BE2C (cell line): ENCODE measurements at regions not wholly inside any gene's neighbourhood (a gene's known extent, or its start where the extent isn't known, plus 50 kb on each side); places are given as distances from the start of the nearest gene placed in this dataset.

Source experiments
- DNase-seq: peaks from one replicate; pipeline ENCODE4 v3.0.0-alpha.2; 2020
- H3K27me3 ChIP-seq: fragments of 250-450 bp; sonication (Bioruptor Pico); 2 replicates; pipeline ENCODE4 v1.5.1; 2020; ENCODE audit warnings: mild to moderate bottlenecking
- H3K36me3 ChIP-seq: fragments of 250-450 bp; sonication (Bioruptor Pico); 2 replicates; pipeline ENCODE4 v1.5.1; 2020; ENCODE audit warnings: mild to moderate bottlenecking
- H3K4me1 ChIP-seq: fragments of 250-450 bp; sonication (Bioruptor Pico); 2 replicates; pipeline ENCODE4 v1.5.1; 2020
- H3K4me3 ChIP-seq: 2 replicates; pipeline ENCODE4 v1.5.1; 2011; ENCODE audit warnings: low read depth, low read length
- H3K9me3 ChIP-seq: fragments of 250-450 bp; sonication (Bioruptor Pico); 2 replicates; pipeline ENCODE4 v1.5.1; 2020
- TF ChIP-seq, protein P1 (sequence below): IDR thresholded peaks from 2 replicates; pipeline ENCODE4 v1.5.1; 2012; ENCODE audit warnings: mild to moderate bottlenecking, low read depth, low read length

DNA sequence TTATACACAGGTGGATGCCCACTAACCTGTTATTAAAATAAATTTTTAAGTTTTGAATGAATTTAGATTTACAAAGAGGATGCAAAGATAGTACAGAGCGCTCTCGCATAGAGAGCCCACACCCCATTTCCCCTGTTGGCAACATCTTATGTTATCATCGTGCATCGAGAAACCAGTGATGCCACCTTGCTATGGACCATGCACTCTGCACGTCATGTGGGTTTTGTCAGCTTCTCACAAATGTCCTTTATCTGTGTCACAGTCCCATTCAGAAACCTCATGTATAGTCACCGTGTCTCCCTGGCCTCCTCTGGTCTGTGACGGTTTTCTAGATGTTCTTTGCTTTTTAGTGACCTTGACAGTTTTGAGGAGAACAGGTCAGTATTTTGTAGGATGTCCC lies 60.0 kb downstream of the ING1 start:
- Histone ChIP-seq H3K4me1 (no peaks in the 10 kb centered on the region), H3K36me3 (no peaks in the 10 kb centered on the region), H3K4me3 (no peak overlapping the region), H3K27me3 (peaks cover 49% of the 10 kb centered on the region), H3K9me3 (no peaks in the 10 kb centered on the region)
- no peak for DNase-seq
- TF ChIP-seq, protein P1, sequence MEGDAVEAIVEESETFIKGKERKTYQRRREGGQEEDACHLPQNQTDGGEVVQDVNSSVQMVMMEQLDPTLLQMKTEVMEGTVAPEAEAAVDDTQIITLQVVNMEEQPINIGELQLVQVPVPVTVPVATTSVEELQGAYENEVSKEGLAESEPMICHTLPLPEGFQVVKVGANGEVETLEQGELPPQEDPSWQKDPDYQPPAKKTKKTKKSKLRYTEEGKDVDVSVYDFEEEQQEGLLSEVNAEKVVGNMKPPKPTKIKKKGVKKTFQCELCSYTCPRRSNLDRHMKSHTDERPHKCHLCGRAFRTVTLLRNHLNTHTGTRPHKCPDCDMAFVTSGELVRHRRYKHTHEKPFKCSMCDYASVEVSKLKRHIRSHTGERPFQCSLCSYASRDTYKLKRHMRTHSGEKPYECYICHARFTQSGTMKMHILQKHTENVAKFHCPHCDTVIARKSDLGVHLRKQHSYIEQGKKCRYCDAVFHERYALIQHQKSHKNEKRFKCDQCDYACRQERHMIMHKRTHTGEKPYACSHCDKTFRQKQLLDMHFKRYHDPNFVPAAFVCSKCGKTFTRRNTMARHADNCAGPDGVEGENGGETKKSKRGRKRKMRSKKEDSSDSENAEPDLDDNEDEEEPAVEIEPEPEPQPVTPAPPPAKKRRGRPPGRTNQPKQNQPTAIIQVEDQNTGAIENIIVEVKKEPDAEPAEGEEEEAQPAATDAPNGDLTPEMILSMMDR, result no peak

GRCh38 chr13:110774051-110774450 lies 60.6 kb downstream of the ING1 start:
- Histone ChIP-seq H3K36me3 (no peaks in the 10 kb centered on the region), H3K4me1 (no peaks in the 10 kb centered on the region), H3K4me3 (no peak overlapping the region), H3K27me3 (peaks cover 52% of the 10 kb centered on the region), H3K9me3 (no peaks in the 10 kb centered on the region)
- TF ChIP-seq, protein P1, result no peak
- no peak for DNase-seq

DNA sequence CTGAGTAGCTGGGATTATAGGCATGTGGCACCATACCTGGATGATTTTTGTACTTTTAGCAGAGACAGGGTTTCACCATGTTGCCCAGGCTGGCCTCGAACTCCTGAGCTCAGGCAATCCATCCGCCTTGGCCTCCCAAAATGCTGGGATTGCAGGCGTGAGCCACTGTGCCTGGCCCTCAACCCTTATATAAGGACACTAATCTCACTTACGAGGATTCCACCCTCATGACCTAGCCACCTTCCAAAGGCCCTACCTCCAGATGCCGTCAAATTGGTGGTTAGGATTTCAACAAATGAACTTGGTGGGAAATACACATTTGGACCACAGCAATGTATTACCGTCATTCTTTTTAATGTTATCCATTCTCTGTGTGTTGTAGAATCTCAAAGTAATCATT lies 61.0 kb downstream of the ING1 start:
- Histone ChIP-seq H3K36me3 (no peaks in the 10 kb centered on the region), H3K27me3 (peaks cover 52% of the 10 kb centered on the region), H3K9me3 (no peaks in the 10 kb centered on the region), H3K4me1 (no peaks in the 10 kb centered on the region), H3K4me3 (no peak overlapping the region)
- DNase-seq, result no peak
- TF ChIP-seq, protein P1, result no peak

DNA sequence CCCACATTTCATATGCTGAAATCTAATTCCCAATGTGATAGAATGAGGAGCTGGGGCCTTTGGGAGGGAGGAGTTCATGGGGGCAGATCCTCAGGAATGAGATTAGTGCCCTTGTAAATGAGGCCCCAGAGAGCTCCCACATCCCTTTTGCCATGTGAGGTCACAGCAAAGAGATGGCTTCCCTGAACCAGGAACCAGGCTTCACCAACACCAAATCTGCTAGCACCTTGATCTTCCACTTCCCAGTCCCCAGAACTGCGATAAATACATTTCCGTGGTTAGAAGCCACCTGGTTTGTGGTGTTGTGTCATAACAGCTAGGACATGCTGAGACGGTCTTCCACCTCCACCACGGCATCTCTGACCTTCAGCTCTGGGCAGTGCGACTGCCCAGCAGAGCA lies 62.1 kb downstream of the ING1 start:
- Histone ChIP-seq H3K27me3 (peaks cover 57% of the 10 kb centered on the region), H3K4me3 (no peak overlapping the region), H3K36me3 (no peaks in the 10 kb centered on the region), H3K4me1 (no peaks in the 10 kb centered on the region), H3K9me3 (no peaks in the 10 kb centered on the region)
- TF ChIP-seq, protein P1, result no peak
- no peak for DNase-seq

DNA sequence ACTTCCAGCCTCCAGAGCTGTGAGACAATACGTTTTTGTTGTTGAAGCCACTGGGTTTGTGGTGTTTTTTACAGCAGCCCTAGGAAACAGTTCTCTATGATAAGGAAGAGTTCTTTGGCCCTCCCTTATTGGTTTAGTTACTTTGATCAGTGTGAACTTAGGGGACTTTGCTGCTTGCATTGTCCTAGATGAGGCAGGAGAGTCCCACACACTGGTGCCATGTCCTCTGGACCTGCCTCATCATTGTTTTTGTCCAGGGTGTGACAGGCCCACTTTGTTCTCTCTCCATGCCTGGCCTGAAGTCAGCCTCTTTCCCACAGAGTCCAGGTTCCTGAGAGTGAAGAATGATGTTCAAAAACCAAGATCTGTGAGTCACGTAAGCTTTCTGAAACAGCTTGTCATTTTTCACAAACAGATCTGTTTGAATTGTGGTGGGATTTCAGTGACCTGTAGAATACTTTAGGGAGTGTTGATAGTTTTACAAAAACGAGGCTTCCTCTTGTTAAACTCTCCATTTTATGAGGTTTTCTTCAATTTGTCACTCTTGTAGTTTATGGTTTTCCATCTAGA lies 63.8 kb downstream of the ING1 start:
- Histone ChIP-seq H3K36me3 (no peaks in the 10 kb centered on the region), H3K9me3 (no peaks in the 10 kb centered on the region), H3K4me1 (no peaks in the 10 kb centered on the region), H3K27me3 (peaks cover 43% of the 10 kb centered on the region), H3K4me3 (no peak overlapping the region)
- DNase-seq, result no peak
- TF ChIP-seq, protein P1, result no peak

- H3K36me3 ChIP-seq, result no peaks in the 10 kb centered on the region
- H3K27me3 ChIP-seq, result peaks cover 29% of the 10 kb centered on the region
- no peaks in the 10 kb centered on the region for H3K4me1 ChIP-seq
- no peaks in the 10 kb centered on the region for H3K9me3 ChIP-seq
- no peak overlapping the region for H3K4me3 ChIP-seq
- DNase-seq, result no peak
- TF ChIP-seq, protein P1, result no peak
Observed at GRCh38 chr13:110779022-110779421, 65.5 kb downstream of the ING1 start.
